HEK293T (cell line): ENCODE measurements at regions not wholly inside any gene's neighbourhood (a gene's known extent, or its start where the extent isn't known, plus 50 kb on each side); places are given as distances from the start of the nearest gene placed in this dataset.
A peak's percentile ranks its signal among the peaks of the same experiment; 100 is the strongest.

Experiments used
- ELF4 ChIP-seq: fragments of 450-650 bp; IDR thresholded peaks from 2 replicates; pipeline ENCODE4 v1.6.1; 2017; ENCODE audit warnings: antibody characterized with exemption
- SP1 ChIP-seq: fragments of 450-650 bp; IDR thresholded peaks from 2 replicates; pipeline ENCODE4 v1.6.1; 2017
- TARDBP ChIP-seq: fragments of 450-650 bp; IDR thresholded peaks from 2 replicates; pipeline ENCODE4 v1.6.1; 2016
- ZNF384 ChIP-seq: fragments of 450-650 bp; IDR thresholded peaks from 2 replicates; pipeline ENCODE4 v1.6.1; 2016
- TF ChIP-seq, protein P1 (sequence below): fragments of 450-650 bp; IDR thresholded peaks from 2 replicates; pipeline ENCODE4 v1.6.1; 2016

GRCh38 chr3:182568261-182568660 lies 225.0 kb upstream of the ATP11B start:
- TF ChIP-seq, protein P1, sequence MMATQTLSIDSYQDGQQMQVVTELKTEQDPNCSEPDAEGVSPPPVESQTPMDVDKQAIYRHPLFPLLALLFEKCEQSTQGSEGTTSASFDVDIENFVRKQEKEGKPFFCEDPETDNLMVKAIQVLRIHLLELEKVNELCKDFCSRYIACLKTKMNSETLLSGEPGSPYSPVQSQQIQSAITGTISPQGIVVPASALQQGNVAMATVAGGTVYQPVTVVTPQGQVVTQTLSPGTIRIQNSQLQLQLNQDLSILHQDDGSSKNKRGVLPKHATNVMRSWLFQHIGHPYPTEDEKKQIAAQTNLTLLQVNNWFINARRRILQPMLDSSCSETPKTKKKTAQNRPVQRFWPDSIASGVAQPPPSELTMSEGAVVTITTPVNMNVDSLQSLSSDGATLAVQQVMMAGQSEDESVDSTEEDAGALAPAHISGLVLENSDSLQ: peak; percentile 42; the same call in 1 of the 2 replicates
- TF ChIP-seq SP1 (no peak), ZNF384 (no peak), ELF4 (no peak), TARDBP (no peak)
